ENCODE measurements at regions not wholly inside any gene's neighbourhood (a gene's known extent, or its start where the extent isn't known, plus 50 kb on each side); places are given as distances from the start of the nearest gene placed in this dataset.
"Not testable (repeated sequence)": the region's sequence is repeated elsewhere in the genome, so short reads cannot be mapped to it uniquely, and the experiment has no call there.

GRCh38 chr7:81057469-81057868 lies 138.6 kb upstream of the SEMA3C start:
- TF ChIP-seq POLR2A (IDR thresholded peaks at IDR 0.05; ENCODE audit: low read depth); CTCF (IDR thresholded peaks at IDR 0.05): not testable (repeated sequence)

Data from esophagus muscularis mucosa (tissue), 3 donors.